HG03280 (cell line): ENCODE measurements at regions not wholly inside any gene's neighbourhood (a gene's known extent, or its start where the extent isn't known, plus 50 kb on each side); places are given as distances from the start of the nearest gene placed in this dataset.
A peak's percentile ranks its signal among the peaks of the same experiment; 100 is the strongest.

Experiments used
- ATAC-seq: cut with Tn5 transposase; IDR thresholded peaks from one replicate; pipeline ENCODE4 v1.9.1; 2021; ENCODE audit warnings: mild to moderate bottlenecking, moderate library complexity; ENCODE audit not compliant: unreplicated experiment

DNA sequence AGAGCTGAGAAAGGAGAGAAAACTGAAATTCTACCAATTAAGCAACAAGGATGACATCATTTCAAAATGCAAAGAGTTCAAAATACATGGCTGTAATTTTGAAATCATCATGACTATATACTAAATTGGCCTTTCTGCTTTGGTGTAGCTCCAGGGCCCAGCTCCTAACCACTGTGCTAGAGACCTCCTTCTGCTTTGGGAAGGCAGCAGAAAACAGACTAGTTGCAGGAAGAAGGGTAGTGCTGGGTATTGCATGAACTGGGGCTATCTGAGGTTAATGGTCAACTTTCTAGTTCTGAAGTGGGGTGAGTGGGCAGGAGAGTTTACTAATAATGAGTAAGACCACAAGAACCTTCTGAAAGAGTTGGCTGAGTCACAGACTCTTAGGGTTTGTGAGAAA, 66.2 kb downstream of the PTGER2 start:
- peak; percentile 94 for ATAC-seq
